ENCODE measurements at regions not wholly inside any gene's neighbourhood (a gene's known extent, or its start where the extent isn't known, plus 50 kb on each side); places are given as distances from the start of the nearest gene placed in this dataset.

- H4K20me1 ChIP-seq (replicated peaks; ENCODE audit: control insufficient read depth, extremely low read depth, insufficient read depth, low read length) = no peaks in the 10 kb centered on the region
- H3K4me3 ChIP-seq (replicated peaks in 1 of 3; ENCODE audit: insufficient read depth in 1 of 3, low read depth in 1 of 3, low read length in 3 of 3) = no peak overlapping the region
- H3K9me3 ChIP-seq (replicated peaks; ENCODE audit: control insufficient read depth, insufficient read depth, low read length) = no peaks in the 10 kb centered on the region
- intact Hi-C loops (cut with micrococcal nuclease) (no loop called here), dilution Hi-C loops (cut with MboI; ENCODE audit: extremely low pct_ligation_motif_present, low sequenced_read_pairs) (no loop called here)
- H3K27me3 ChIP-seq (ENCODE audit: control insufficient read depth in 2 of 2, insufficient read depth in 2 of 2, low read length in 2 of 2) = no peaks in the 10 kb centered on the region
- H3K79me2 ChIP-seq (ENCODE audit: control insufficient read depth, insufficient read depth, low read length) = no peaks in the 10 kb centered on the region
- no peak for DNase-seq (ENCODE audit: low read depth, low spot score)
- no peak overlapping the region for H2AFZ ChIP-seq (ENCODE audit: low read depth, low read length)
- H3K9me1 ChIP-seq (replicated peaks; ENCODE audit: control insufficient read depth, extremely low read depth, insufficient read depth, low read length) = no peaks in the 10 kb centered on the region
- CTCF ChIA-PET = no interaction called here
- no peak overlapping the region for H3K9ac ChIP-seq (replicated peaks; ENCODE audit: extremely low read depth, insufficient read depth, low read length)
- H3K4me2 ChIP-seq (ENCODE audit: insufficient read depth, low read length) = no peak overlapping the region
- POLR2A ChIA-PET = no interaction called here
- BruUV-seq (replicated peaks) = no TSS peak
- no peak for FAIRE-seq
- no peak overlapping the region for H3K27ac ChIP-seq (ENCODE audit: insufficient read depth, low read depth, low read length)
- H3K4me1 ChIP-seq (ENCODE audit: control insufficient read depth, extremely low read depth, insufficient read depth, low read length) = no peaks in the 10 kb centered on the region
- TF ChIP-seq MYC (IDR thresholded peaks at IDR 0.05; ENCODE audit: low read depth, low read length) = no peak
- no peak for TF ChIP-seq CTCF (IDR thresholded peaks at IDR 0.05; ENCODE audit: extremely low read depth in 1 of 2, insufficient read depth in 1 of 2, low read depth in 1 of 2, low read length in 2 of 2)
- no peak for TF ChIP-seq POLR2A (IDR thresholded peaks at IDR 0.05; ENCODE audit: low read depth, low read length)
- no peak for TF ChIP-seq EZH2 (IDR thresholded peaks at IDR 0.05; ENCODE audit: borderline replicate concordance, low read depth, low read length, severe bottlenecking)
- no peak for TF ChIP-seq GATA2 (IDR thresholded peaks at IDR 0.05; ENCODE audit: insufficient read depth, insufficient read length, low read depth, low read length)
- no peak for TF ChIP-seq MAX (IDR thresholded peaks at IDR 0.05; ENCODE audit: insufficient read depth, insufficient read length)
- TF ChIP-seq JUN (IDR thresholded peaks at IDR 0.05; ENCODE audit: borderline replicate concordance, insufficient read depth, insufficient read length, low read depth) = no peak
- TF ChIP-seq POLR2AphosphoS5 (IDR thresholded peaks at IDR 0.05; ENCODE audit: insufficient read depth, low read depth, low read length) = no peak
- no peak for TF ChIP-seq FOS (IDR thresholded peaks at IDR 0.05; ENCODE audit: borderline replicate concordance, insufficient read depth, low read length)
- no peaks in the 10 kb centered on the region for H3K36me3 ChIP-seq (ENCODE audit: control insufficient read depth in 2 of 2, extremely low read depth in 1 of 2, insufficient read depth in 2 of 2, low read length in 2 of 2)
Measured at GRCh38 chr15:53836618-53837017, 77.2 kb upstream of the WDR72 start.
